PC-9 (cell line): ENCODE measurements at regions not wholly inside any gene's neighbourhood (a gene's known extent, or its start where the extent isn't known, plus 50 kb on each side); places are given as distances from the start of the nearest gene placed in this dataset.

ENCODE experiments used
- BruUV-seq: library from RNA; stranded (reverse); fragments of 400-500 nt; replicated peaks from 2 replicates; lab custom pipeline; 2021; lab: Mats Ljungman, UMichigan
- CTCF ChIA-PET: fragments of 300-600 bp; sonication (Branson Sonifier 250); formaldehyde crosslinking; loops from one replicate; lab custom pipeline; 2022; ENCODE audit warnings: antibody characterized with exemption; lab: Charles Lee
- POLR2A ChIA-PET: fragments of 300-600 bp; sonication (Branson Sonifier 250); formaldehyde crosslinking; loops from one replicate; lab custom pipeline; 2022; ENCODE audit warnings: antibody characterized with exemption; ENCODE audit not compliant: unreplicated experiment; lab: Charles Lee
- DNase-seq, 2 experiments: peaks; one replicate each; pipeline versions ENCODE4 v3.0.0 to v3.0.0-alpha.2; 2015 to 2022; ENCODE audit warnings: mixed read lengths in 1 of 2
- H2AFZ ChIP-seq: fragments of 200-600 bp; sonication (generic); 2 replicates; pipeline ENCODE4 v1.8.1; 2017; ENCODE audit warnings: antibody characterized with exemption
- H3F3A ChIP-seq: fragments of 200-600 bp; sonication (generic); 2 replicates; pipeline ENCODE4 v1.8.1; 2017; ENCODE audit warnings: antibody characterized with exemption, mild to moderate bottlenecking, low read depth; ENCODE audit not compliant: insufficient read depth
- H3K27ac ChIP-seq: fragments of 200-600 bp; sonication (generic); 2 replicates; pipeline ENCODE4 v1.6.1; 2016; ENCODE audit warnings: mixed run types
- H3K27me3 ChIP-seq: fragments of 200-600 bp; sonication (generic); 2 replicates; pipeline ENCODE4 v1.6.1; 2016; ENCODE audit warnings: low read depth, mixed run types; ENCODE audit not compliant: insufficient read depth
- H3K36me3 ChIP-seq: fragments of 200-600 bp; sonication (generic); 2 replicates; pipeline ENCODE4 v1.6.1; 2016; ENCODE audit warnings: low read depth, mixed run types
- H3K4me1 ChIP-seq: fragments of 200-600 bp; sonication (generic); replicated peaks from 2 replicates; pipeline ENCODE4 v1.6.1; 2016; ENCODE audit warnings: mixed run types; ENCODE audit not compliant: insufficient read depth
- H3K4me2 ChIP-seq: fragments of 200-600 bp; sonication (generic); 2 replicates; pipeline ENCODE4 v1.6.1; 2017; ENCODE audit warnings: mixed run types
- H3K4me3 ChIP-seq: fragments of 200-600 bp; sonication (generic); 2 replicates; pipeline ENCODE4 v1.6.1; 2016; ENCODE audit warnings: mixed run types
- H3K79me2 ChIP-seq: fragments of 200-600 bp; sonication (generic); 2 replicates; pipeline ENCODE4 v1.6.1; 2017; ENCODE audit warnings: low read depth, mixed run types
- H3K9me2 ChIP-seq: fragments of 200-600 bp; sonication (generic); 2 replicates; pipeline ENCODE4 v1.8.1; 2017; ENCODE audit warnings: mild to moderate bottlenecking; ENCODE audit not compliant: insufficient read depth
- H3K9me3 ChIP-seq: fragments of 200-600 bp; sonication (generic); 2 replicates; pipeline ENCODE4 v1.8.1; 2016; ENCODE audit warnings: low read depth; ENCODE audit not compliant: insufficient read depth
- H4K20me1 ChIP-seq: fragments of 200-600 bp; sonication (generic); 2 replicates; pipeline ENCODE4 v1.8.1; 2017; ENCODE audit not compliant: insufficient read depth
- CTCF ChIP-seq: fragments of 200-600 bp; sonication (generic); conservative IDR thresholded peaks from 2 replicates; pipeline ENCODE4 v1.6.1; 2017; ENCODE audit warnings: mixed run types, antibody characterized with exemption, mild to moderate bottlenecking, moderate library complexity
- EZH2 ChIP-seq: fragments of 200-600 bp; sonication (generic); IDR thresholded peaks from 2 replicates; pipeline ENCODE4 v1.8.0; 2017; ENCODE audit warnings: antibody characterized with exemption, low read depth
- intact Hi-C: fragments of 100-400 bp; cut with micrococcal nuclease; formaldehyde crosslinking; loops from one replicate; pipeline ENCODE4 v1.10.0; 2022; ENCODE audit not compliant: unreplicated experiment

GRCh38 chr10:120800528-120801323 is 50.4 kb upstream of the WDR11 start:
- Histone ChIP-seq H4K20me1 (no peaks in the 10 kb centered on the region), H3K4me1 (no peaks in the 10 kb centered on the region), H3F3A (no peaks in the 10 kb centered on the region), H3K9me2 (no peaks in the 10 kb centered on the region), H3K79me2 (no peaks in the 10 kb centered on the region), H2AFZ (no peak overlapping the region), H3K4me2 (no peak overlapping the region), H3K9me3 (no peaks in the 10 kb centered on the region), H3K27me3 (peaks cover 12% of the 10 kb centered on the region; the same call in 1 of the 2 replicates), H3K4me3 (no peak overlapping the region), H3K36me3 (no peaks in the 10 kb centered on the region), H3K27ac (no peak overlapping the region)
- intact Hi-C loops: no loop called here
- no peak for DNase-seq
- BruUV-seq: no TSS peak
- CTCF ChIA-PET: no interaction called here
- no peak for TF ChIP-seq EZH2
- no peak for TF ChIP-seq CTCF
- POLR2A ChIA-PET: no interaction called here
